ES-I3 (cell line): ENCODE measurements at regions not wholly inside any gene's neighbourhood (a gene's known extent, or its start where the extent isn't known, plus 50 kb on each side); places are given as distances from the start of the nearest gene placed in this dataset.
"Not testable (repeated sequence)": the region's sequence is repeated elsewhere in the genome, so short reads cannot be mapped to it uniquely, and the experiment has no call there.

Experiments
- H3K36me3 ChIP-seq: 2 replicates; pipeline ENCODE4 v1.6.1; 2013; ENCODE audit warnings: mild to moderate bottlenecking, low read length, control low read depth, moderate library complexity; ENCODE audit not compliant: insufficient read depth
- H3K4me1 ChIP-seq: 2 replicates; pipeline ENCODE4 v1.6.1; 2013; ENCODE audit warnings: mild to moderate bottlenecking, control low read depth, low read length; ENCODE audit not compliant: insufficient read depth
- H3K9ac ChIP-seq: 2 replicates; pipeline ENCODE4 v1.6.1; 2013; ENCODE audit warnings: low read depth, mild to moderate bottlenecking, low read length, moderate library complexity
- H3K9me3 ChIP-seq: 2 replicates; pipeline ENCODE4 v1.6.1; 2013; ENCODE audit warnings: mild to moderate bottlenecking, low read length, moderate library complexity; ENCODE audit not compliant: control insufficient read depth, insufficient read depth

GRCh38 chr19:23984911-23985310 is 70.2 kb downstream of the ZNF726 start:
- H3K9ac ChIP-seq, H3K36me3 ChIP-seq, H3K9me3 ChIP-seq, H3K4me1 ChIP-seq: not testable (repeated sequence)

- Histone ChIP-seq H3K9ac (no peak overlapping the region), H3K36me3 (no peaks in the 10 kb centered on the region; the same call in 1 of the 2 replicates), H3K9me3 (no peaks in the 10 kb centered on the region), H3K4me1 (no peaks in the 10 kb centered on the region)
Measured at GRCh38 chr19:23986623-23987022, 71.9 kb downstream of the ZNF726 start.

GRCh38 chr19:23991170-23991569 is 76.5 kb downstream of the ZNF726 start:
- no peaks in the 10 kb centered on the region for H3K36me3 ChIP-seq
- no peaks in the 10 kb centered on the region for H3K4me1 ChIP-seq
- no peak overlapping the region for H3K9ac ChIP-seq
- no peaks in the 10 kb centered on the region for H3K9me3 ChIP-seq

GRCh38 chr19:23992348-23992747 is 77.7 kb downstream of the ZNF726 start:
- H3K9ac ChIP-seq, result no peak overlapping the region
- H3K9me3 ChIP-seq, result no peaks in the 10 kb centered on the region
- H3K36me3 ChIP-seq, result no peaks in the 10 kb centered on the region
- H3K4me1 ChIP-seq, result no peaks in the 10 kb centered on the region

DNA sequence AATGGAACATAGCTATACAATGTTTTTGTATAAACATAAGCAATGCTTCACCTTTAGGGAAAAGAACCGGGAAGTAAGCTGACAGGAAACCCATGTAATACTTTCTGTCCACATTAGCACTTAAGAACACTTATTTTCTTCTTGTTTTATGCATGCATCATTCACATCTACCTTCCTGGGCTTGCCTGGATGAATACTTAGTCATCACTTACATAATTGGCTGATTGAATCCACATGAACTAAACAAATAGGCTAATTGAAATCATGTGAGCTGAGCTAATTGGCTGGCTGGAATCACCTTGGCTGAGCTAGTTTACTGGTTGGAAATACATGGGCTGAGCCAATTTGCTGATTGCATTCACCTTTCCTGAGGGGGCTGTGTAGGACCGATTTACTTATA is 78.8 kb downstream of the ZNF726 start:
- H3K36me3 ChIP-seq, result no peaks in the 10 kb centered on the region
- no peaks in the 10 kb centered on the region for H3K9me3 ChIP-seq
- no peaks in the 10 kb centered on the region for H3K4me1 ChIP-seq

DNA sequence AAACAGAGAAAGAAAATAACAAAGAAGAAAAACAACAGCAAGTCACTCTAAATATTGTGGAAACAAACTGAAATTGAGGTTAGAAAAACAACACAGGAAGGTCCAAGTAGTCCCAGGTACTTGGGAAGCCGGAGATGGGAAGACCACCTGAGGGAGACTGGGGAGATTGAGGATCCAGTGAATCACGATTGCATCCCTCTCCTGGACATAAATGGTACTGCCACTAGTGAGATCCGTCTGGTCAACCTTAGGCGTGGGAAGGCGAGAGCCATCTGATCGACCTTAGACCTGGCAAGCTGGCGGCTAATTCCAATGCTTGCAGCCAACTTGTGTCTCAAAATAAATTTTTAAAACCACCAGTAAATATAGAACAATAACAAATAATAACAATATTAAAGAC is 81.9 kb downstream of the ZNF726 start:
- no peaks in the 10 kb centered on the region for H3K4me1 ChIP-seq
- H3K9me3 ChIP-seq, result no peaks in the 10 kb centered on the region
- H3K36me3 ChIP-seq, result no peaks in the 10 kb centered on the region
- H3K9ac ChIP-seq, result no peak overlapping the region

More for the DNA sequence above, 78.8 kb downstream of the ZNF726 start:
- H3K9ac ChIP-seq, result no peak overlapping the region

DNA sequence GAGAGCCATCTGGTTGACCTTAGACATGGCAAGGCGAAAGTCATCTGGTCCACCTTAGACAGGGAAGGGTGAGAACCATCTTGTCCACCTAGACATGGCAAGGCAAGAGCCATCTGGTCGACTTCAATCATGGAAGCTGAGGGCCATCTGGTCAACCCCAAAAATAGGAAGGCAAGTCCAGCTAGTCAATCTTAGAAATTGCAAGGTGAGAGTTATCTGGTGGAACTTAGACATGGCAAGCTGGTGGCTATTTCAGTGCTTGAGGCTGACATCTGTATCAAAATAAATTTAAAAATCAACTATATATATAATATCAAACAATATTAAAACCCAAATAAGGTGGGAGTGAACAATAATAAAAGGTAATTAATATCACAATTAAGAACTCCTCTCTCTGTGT is 83.9 kb downstream of the ZNF726 start:
- Histone ChIP-seq H3K36me3 (no peaks in the 10 kb centered on the region), H3K9me3 (no peaks in the 10 kb centered on the region)

DNA sequence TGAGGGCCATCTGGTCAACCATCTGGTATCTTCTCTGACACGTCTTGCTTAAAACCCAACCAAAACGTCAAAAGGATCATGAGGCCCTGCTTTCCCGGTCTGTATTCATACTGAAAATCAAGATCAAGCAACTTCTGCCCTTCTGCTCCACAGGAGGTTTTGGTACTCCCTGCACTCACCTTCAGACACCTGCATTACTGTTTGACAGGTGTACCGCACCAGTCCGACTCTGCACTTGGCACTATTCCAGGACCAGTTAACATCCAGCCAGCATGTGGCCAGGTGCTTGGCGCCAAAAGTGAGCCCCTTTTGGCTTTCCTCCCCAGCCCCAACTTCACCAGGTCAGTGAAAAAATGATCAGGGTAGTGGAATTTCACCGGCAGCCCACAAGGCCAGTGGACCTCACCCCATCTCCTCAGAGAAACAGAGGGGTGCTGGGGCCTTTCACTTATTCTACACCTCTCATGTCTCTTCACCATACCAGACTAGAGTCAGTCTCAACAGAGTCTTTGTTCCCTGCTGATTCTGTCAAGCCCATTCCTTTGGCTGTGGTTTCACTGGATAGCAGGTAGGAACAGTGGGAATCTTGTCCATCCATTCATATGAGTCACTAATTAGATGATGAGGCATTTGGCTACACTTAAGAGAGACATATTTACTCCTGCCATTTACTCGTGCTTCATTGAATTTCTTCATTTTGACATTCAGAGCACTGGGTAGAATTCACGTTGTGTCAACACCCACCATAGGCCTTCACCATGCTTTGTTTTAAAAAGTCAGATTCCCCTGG is 85.3 kb downstream of the ZNF726 start:
- no peaks in the 10 kb centered on the region for H3K9me3 ChIP-seq
- H3K4me1 ChIP-seq, result no peaks in the 10 kb centered on the region
- H3K36me3 ChIP-seq, result no peaks in the 10 kb centered on the region
- H3K9ac ChIP-seq, result no peak overlapping the region

More for the DNA sequence above, 83.9 kb downstream of the ZNF726 start:
- no peak overlapping the region for H3K9ac ChIP-seq
- no peaks in the 10 kb centered on the region for H3K4me1 ChIP-seq

- Histone ChIP-seq H3K9ac (no peak overlapping the region), H3K9me3 (no peaks in the 10 kb centered on the region), H3K4me1 (no peaks in the 10 kb centered on the region), H3K36me3 (no peaks in the 10 kb centered on the region)
Measured at GRCh38 chr19:24000656-24001055, 86.0 kb downstream of the ZNF726 start.

DNA sequence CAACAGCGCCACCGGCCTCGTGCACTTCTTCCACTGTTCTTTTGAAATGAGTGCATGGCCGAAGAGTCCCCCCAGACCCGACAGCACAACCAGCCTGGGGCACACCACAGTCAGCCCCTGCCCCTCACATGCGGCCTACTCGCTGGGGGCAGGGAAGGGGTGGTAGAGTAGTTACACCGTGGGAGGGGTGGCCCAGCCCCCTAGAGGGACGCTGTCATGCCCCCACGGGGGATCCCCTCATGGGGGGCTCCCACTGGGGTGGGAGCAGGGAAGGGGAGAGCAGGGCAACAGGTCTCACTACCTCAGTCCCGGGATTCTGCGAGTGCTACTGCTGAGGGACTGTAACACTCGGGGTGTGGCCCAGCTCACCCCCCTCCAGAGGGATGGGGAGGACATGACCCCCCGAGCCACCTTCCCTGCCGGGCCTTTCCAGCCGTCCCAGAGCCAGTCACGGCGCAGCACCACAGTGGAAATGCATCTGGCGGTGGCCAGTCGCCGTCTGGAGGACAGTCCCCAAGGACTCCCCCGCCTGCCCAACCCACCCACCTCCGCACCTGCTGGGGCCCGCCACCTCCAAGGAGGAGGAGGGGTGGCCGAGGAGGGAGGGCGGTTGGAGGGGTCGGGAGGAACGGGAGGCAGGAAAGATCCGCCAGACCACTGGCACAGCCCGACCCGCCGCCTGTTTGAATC is 84.6 kb upstream of the ZNF254 start:
- H3K9ac ChIP-seq, result no peak overlapping the region
- no peaks in the 10 kb centered on the region for H3K36me3 ChIP-seq
- no peaks in the 10 kb centered on the region for H3K4me1 ChIP-seq
- H3K9me3 ChIP-seq, result no peaks in the 10 kb centered on the region

DNA sequence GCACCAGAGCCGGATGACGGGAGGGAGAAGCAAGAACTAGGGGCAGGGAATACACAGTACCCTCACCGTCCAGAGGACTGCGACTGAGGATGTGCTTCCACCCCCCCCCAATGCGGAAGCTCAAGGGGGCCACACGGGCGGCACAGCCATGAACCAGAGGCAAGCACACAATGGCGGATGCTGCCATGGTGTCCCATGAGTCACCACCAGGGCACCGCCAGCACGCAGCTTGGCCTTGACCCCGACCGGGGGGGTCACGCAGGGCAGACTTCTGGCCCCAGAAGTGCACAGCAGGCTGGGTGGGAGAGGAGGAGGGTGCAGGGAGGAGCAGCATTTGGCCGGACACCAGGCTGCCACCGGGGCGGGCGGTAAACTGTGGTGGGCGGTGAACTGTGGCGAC is 83.5 kb upstream of the ZNF254 start:
- no peaks in the 10 kb centered on the region for H3K9me3 ChIP-seq

GRCh38 chr19:24004166-24004565 is 82.8 kb upstream of the ZNF254 start:
- Histone ChIP-seq H3K9ac (no peak overlapping the region), H3K4me1 (no peaks in the 10 kb centered on the region), H3K36me3 (no peaks in the 10 kb centered on the region), H3K9me3 (no peaks in the 10 kb centered on the region)

More for the DNA sequence above, 83.5 kb upstream of the ZNF254 start:
- H3K4me1 ChIP-seq, result no peaks in the 10 kb centered on the region
- H3K36me3 ChIP-seq, result no peaks in the 10 kb centered on the region
- no peak overlapping the region for H3K9ac ChIP-seq

DNA sequence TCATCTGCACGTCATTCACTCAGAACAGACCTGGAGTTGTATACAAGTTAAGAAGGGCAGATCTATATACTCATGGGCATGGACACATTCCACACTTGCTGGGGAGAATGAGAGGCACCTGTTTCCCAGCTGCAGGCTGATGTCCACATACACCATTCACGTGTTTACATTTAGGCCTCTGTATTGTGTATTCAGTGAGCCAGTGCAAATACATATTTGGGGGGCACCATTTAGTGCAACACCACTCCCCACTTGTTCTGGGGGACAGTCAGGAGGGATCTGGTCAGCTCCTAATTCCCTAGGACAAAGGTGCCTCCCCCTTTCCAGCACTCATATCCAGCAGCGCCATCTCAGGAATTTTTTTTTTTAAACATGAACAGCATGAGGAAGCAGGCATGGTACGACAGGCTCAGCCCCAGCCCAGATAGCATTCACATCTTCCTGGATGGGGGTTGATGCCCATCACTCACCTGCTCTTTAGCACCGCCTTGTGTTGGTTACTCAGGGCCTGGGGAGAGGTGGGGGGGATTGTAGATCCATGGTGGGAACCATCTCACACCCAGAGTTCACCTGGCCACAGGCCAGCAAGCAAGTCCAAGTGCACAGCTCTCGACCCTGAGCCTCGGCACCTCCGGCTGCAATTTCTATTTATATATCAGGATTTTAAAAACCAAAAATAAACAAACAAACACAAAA is 56.9 kb upstream of the ZNF254 start:
- no peak overlapping the region for H3K9ac ChIP-seq
- H3K36me3 ChIP-seq, result no peaks in the 10 kb centered on the region
- H3K9me3 ChIP-seq, result no peaks in the 10 kb centered on the region
- H3K4me1 ChIP-seq, result 0 out of 2 replicates have a peak, but pooled peaks cover 4% of the 10 kb centered on the region

GRCh38 chr19:24032651-24033050 is 54.3 kb upstream of the ZNF254 start:
- Histone ChIP-seq H3K4me1 (peaks cover 4% of the 10 kb centered on the region; the same call in 1 of the 2 replicates), H3K36me3 (peaks cover 10% of the 10 kb centered on the region; the same call in 1 of the 2 replicates), H3K9ac (peak overlapping the region; percentile 50; the same call in 1 of the 2 replicates), H3K9me3 (no peaks in the 10 kb centered on the region)
